Right lobe of liver (tissue), 6 donors: ENCODE measurements at regions not wholly inside any gene's neighbourhood (a gene's known extent, or its start where the extent isn't known, plus 50 kb on each side); places are given as distances from the start of the nearest gene placed in this dataset.

ENCODE experiments used
- ATAC-seq, 4 donors: fragments of 200-7000 bp; cut with Tn5 transposase; one replicate each; pipeline ENCODE4 v1.9.1; 2020; ENCODE audit warnings: mild to moderate bottlenecking in 4 of 4, moderate library complexity in 4 of 4
- DNase-seq, 3 donors: peaks; one replicate each; pipeline ENCODE4 v3.0.0-alpha.2; 2020
- H3K27ac ChIP-seq, 3 donors: fragments of 200-600 bp; one replicate each; pipeline ENCODE4 v1.8.0; 2022
- H3K27me3 ChIP-seq, 2 donors: fragments of 200-600 bp; one replicate each; pipeline ENCODE4 v1.8.0; 2022
- H3K36me3 ChIP-seq, 4 donors: fragments of 200-600 bp; sonication (generic) in 1 of 4; one replicate each; pipeline versions ENCODE4 v1.5.1 to v1.8.0; 2017 to 2022; ENCODE audit warnings: control low read depth in 1 of 4
- H3K4me1 ChIP-seq, 4 donors: fragments of 200-600 bp; sonication (generic) in 1 of 4; one replicate each; pipeline versions ENCODE4 v1.5.1 to v1.8.0; 2017 to 2022; ENCODE audit warnings: control low read depth in 1 of 4
- H3K4me3 ChIP-seq, 3 donors: fragments of 200-600 bp; one replicate each; pipeline ENCODE4 v1.8.0; 2022
- H3K9me3 ChIP-seq, 4 donors: fragments of 200-600 bp; sonication (generic) in 1 of 4; one replicate each; pipeline versions ENCODE4 v1.5.1 to v1.8.0; 2017 to 2022; ENCODE audit warnings: control low read depth in 1 of 4
- CTCF ChIP-seq, 4 donors: fragments of 200-600 bp in 3 of 4; fragments of 450-650 bp in 1 of 4; IDR thresholded peaks; one replicate each; pipeline versions ENCODE4 v1.5.1 to v1.8.0; 2016 to 2022; ENCODE audit warnings: antibody characterized with exemption in 4 of 4, mild to moderate bottlenecking in 2 of 4
- POLR2A ChIP-seq: fragments of 450-650 bp; IDR thresholded peaks from one replicate; pipeline ENCODE4 v1.6.1; 2017; ENCODE audit warnings: antibody characterized with exemption, mild to moderate bottlenecking
- WGBS: methylation state at CpG from one replicate; pipeline ENCODE4 v1.1.6; 2018; ENCODE audit warnings: low coverage, low lambda C conversion rate; ENCODE audit not compliant: insufficient coverage; ENCODE audit errors: missing lambda C conversion rate; 5-methylcytosine and 5-hydroxymethylcytosine counted together
- intact Hi-C, 2 donors: fragments of 100-400 bp; cut with DNase I; formaldehyde crosslinking; loops; one replicate each; pipeline versions ENCODE4 v1.11.2 to v1.14.1; 2022
- donor health status: DM: no; HTN: yes; CAD: no.
- donor health status: DM: no; HTN: no; CAD: no.
- donor health status: DM: no; HTN: no; CAD: no.
- donor health status: DM: no; HTN: yes; CAD: no.
- donor health status: DM: no; HTN: yes; CAD: no.

GRCh38 chr11:105229761-105230160, 90.2 kb upstream of the CARD18 start:
- Histone ChIP-seq H3K4me3 (no peak overlapping the region), H3K4me1 (no peaks in the 10 kb centered on the region), H3K9me3 (no peaks in the 10 kb centered on the region), H3K36me3 (no peaks in the 10 kb centered on the region), H3K27ac (no peak overlapping the region), H3K27me3 (no peaks in the 10 kb centered on the region)
- ATAC-seq (peak in 3 of 4 donors; percentile 41 to 58 (median 43)), DNase-seq (no peak)
- no peak for TF ChIP-seq POLR2A
- TF ChIP-seq CTCF (IDR thresholded peaks at IDR 0.05), result no peak
- intact Hi-C loops, result no loop called here
- 28% methylated on average over 2 of the region's 2 CpGs for WGBS

GRCh38 chr11:105229257-105229656, 89.7 kb upstream of the CARD18 start:
- H3K4me1 ChIP-seq, result no peaks in the 10 kb centered on the region
- H3K27me3 ChIP-seq, result no peaks in the 10 kb centered on the region
- no peak overlapping the region for H3K4me3 ChIP-seq
- H3K9me3 ChIP-seq, result no peaks in the 10 kb centered on the region
- no peak for DNase-seq
- no peak for ATAC-seq
- intact Hi-C loops, result no loop called here
- no peak overlapping the region for H3K27ac ChIP-seq
- no peaks in the 10 kb centered on the region for H3K36me3 ChIP-seq
- TF ChIP-seq POLR2A (no peak), CTCF (IDR thresholded peaks at IDR 0.05) (no peak)
- WGBS, result 38% methylated on average over 2 of the region's 2 CpGs

- TF ChIP-seq CTCF (IDR thresholded peaks at IDR 0.05), result no peak
- no peak for TF ChIP-seq POLR2A
- no peak for DNase-seq
- no peak overlapping the region for H3K4me3 ChIP-seq
- no peaks in the 10 kb centered on the region for H3K4me1 ChIP-seq
- no peaks in the 10 kb centered on the region for H3K36me3 ChIP-seq
- H3K9me3 ChIP-seq, result no peaks in the 10 kb centered on the region
- no peak overlapping the region for H3K27ac ChIP-seq
- intact Hi-C loops, result no loop called here
- peak in 1 of 4 donors; percentile 21 for ATAC-seq
- H3K27me3 ChIP-seq, result no peaks in the 10 kb centered on the region
Measured at GRCh38 chr11:105227363-105227762, 87.8 kb upstream of the CARD18 start.

GRCh38 chr11:105226766-105227165, 87.2 kb upstream of the CARD18 start:
- intact Hi-C loops, result no loop called here

More at GRCh38 chr11:105226766-105227165, 87.2 kb upstream of the CARD18 start:
- Histone ChIP-seq H3K4me3 (no peak overlapping the region), H3K4me1 (no peaks in the 10 kb centered on the region), H3K36me3 (no peaks in the 10 kb centered on the region), H3K27me3 (no peaks in the 10 kb centered on the region), H3K9me3 (no peaks in the 10 kb centered on the region), H3K27ac (no peak overlapping the region)
- TF ChIP-seq CTCF (IDR thresholded peaks at IDR 0.05) (no peak), POLR2A (no peak)
- DNase-seq (no peak), ATAC-seq (no peak)
- WGBS, result 13% methylated on average over 2 of the region's 2 CpGs
